ENCODE measurements at regions not wholly inside any gene's neighbourhood (a gene's known extent, or its start where the extent isn't known, plus 50 kb on each side); places are given as distances from the start of the nearest gene placed in this dataset.

GRCh38 chr2:128386066-128386465 lies 67.4 kb upstream of the HS6ST1 start:
- Histone ChIP-seq H3K4me1 (ENCODE audit: control insufficient read depth in 4 of 4, insufficient read depth in 4 of 4, low read length in 3 of 4) (no peaks in the 10 kb centered on the region), H3K27me3 (ENCODE audit: control insufficient read depth in 4 of 4, insufficient read depth in 4 of 4, low read length in 3 of 4) (no peaks in the 10 kb centered on the region), H3K36me3 (ENCODE audit: control insufficient read depth in 4 of 4, insufficient read depth in 3 of 4, low read depth in 1 of 4, low read length in 3 of 4) (no peaks in the 10 kb centered on the region), H3K9me3 (ENCODE audit: control insufficient read depth in 4 of 4, low read length in 3 of 4) (no peaks in the 10 kb centered on the region), H3K4me3 (ENCODE audit: low read depth in 1 of 3, low read length in 3 of 3) (no peak overlapping the region), H3K27ac (ENCODE audit: low read depth in 1 of 2, low read length in 2 of 2) (no peak overlapping the region), H3K9ac (ENCODE audit: low read depth in 1 of 2, low read length in 2 of 2) (no peak overlapping the region)
- TF ChIP-seq CTCF (IDR thresholded peaks at IDR 0.05; ENCODE audit: low read depth, low read length, missing input control) = no peak
- no peak for TF ChIP-seq NR2F2 (IDR thresholded peaks at IDR 0.05)
- TF ChIP-seq RAD21 (IDR thresholded peaks at IDR 0.05) = no peak
- TF ChIP-seq HNF4G (IDR thresholded peaks at IDR 0.05) = no peak
- TF ChIP-seq TAF1 (conservative IDR thresholded peaks at IDR 0.05) = no peak
- no peak for TF ChIP-seq FOXA1 (IDR thresholded peaks at IDR 0.05)
- TF ChIP-seq YY1 (IDR thresholded peaks at IDR 0.05) = no peak
- TF ChIP-seq, protein P1, sequence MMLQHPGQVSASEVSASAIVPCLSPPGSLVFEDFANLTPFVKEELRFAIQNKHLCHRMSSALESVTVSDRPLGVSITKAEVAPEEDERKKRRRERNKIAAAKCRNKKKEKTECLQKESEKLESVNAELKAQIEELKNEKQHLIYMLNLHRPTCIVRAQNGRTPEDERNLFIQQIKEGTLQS (IDR thresholded peaks at IDR 0.05) = no peak
- TF ChIP-seq SP1 (IDR thresholded peaks at IDR 0.05) = no peak
- TF ChIP-seq JUND (IDR thresholded peaks at IDR 0.05) = no peak
- TF ChIP-seq, protein P2, sequence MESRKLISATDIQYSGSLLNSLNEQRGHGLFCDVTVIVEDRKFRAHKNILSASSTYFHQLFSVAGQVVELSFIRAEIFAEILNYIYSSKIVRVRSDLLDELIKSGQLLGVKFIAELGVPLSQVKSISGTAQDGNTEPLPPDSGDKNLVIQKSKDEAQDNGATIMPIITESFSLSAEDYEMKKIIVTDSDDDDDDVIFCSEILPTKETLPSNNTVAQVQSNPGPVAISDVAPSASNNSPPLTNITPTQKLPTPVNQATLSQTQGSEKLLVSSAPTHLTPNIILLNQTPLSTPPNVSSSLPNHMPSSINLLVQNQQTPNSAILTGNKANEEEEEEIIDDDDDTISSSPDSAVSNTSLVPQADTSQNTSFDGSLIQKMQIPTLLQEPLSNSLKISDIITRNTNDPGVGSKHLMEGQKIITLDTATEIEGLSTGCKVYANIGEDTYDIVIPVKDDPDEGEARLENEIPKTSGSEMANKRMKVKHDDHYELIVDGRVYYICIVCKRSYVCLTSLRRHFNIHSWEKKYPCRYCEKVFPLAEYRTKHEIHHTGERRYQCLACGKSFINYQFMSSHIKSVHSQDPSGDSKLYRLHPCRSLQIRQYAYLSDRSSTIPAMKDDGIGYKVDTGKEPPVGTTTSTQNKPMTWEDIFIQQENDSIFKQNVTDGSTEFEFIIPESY (IDR thresholded peaks at IDR 0.05) = no peak
- no peak for TF ChIP-seq GABPA (IDR thresholded peaks at IDR 0.05 in 1 of 2, conservative IDR thresholded peaks at IDR 0.05 in 1 of 2)
- TF ChIP-seq FOXA2 (IDR thresholded peaks at IDR 0.05) = no peak
- no peak for TF ChIP-seq EGR1 (IDR thresholded peaks at IDR 0.05; ENCODE audit: low read depth in 2 of 2)
- no peak for TF ChIP-seq MAX (IDR thresholded peaks at IDR 0.05)
- TF ChIP-seq, protein P3, sequence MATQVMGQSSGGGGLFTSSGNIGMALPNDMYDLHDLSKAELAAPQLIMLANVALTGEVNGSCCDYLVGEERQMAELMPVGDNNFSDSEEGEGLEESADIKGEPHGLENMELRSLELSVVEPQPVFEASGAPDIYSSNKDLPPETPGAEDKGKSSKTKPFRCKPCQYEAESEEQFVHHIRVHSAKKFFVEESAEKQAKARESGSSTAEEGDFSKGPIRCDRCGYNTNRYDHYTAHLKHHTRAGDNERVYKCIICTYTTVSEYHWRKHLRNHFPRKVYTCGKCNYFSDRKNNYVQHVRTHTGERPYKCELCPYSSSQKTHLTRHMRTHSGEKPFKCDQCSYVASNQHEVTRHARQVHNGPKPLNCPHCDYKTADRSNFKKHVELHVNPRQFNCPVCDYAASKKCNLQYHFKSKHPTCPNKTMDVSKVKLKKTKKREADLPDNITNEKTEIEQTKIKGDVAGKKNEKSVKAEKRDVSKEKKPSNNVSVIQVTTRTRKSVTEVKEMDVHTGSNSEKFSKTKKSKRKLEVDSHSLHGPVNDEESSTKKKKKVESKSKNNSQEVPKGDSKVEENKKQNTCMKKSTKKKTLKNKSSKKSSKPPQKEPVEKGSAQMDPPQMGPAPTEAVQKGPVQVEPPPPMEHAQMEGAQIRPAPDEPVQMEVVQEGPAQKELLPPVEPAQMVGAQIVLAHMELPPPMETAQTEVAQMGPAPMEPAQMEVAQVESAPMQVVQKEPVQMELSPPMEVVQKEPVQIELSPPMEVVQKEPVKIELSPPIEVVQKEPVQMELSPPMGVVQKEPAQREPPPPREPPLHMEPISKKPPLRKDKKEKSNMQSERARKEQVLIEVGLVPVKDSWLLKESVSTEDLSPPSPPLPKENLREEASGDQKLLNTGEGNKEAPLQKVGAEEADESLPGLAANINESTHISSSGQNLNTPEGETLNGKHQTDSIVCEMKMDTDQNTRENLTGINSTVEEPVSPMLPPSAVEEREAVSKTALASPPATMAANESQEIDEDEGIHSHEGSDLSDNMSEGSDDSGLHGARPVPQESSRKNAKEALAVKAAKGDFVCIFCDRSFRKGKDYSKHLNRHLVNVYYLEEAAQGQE (IDR thresholded peaks at IDR 0.05) = no peak
- TF ChIP-seq HNF4A (conservative IDR thresholded peaks at IDR 0.05) = no peak
- TF ChIP-seq RXRA (IDR thresholded peaks at IDR 0.05) = no peak
- DNase-seq (ENCODE audit: low spot score) = no peak
- 96% methylated on average over 14 of the region's 14 CpGs for WGBS

Measured in liver (tissue), 8 donors.